Muscle of arm (tissue), 1 donor: ENCODE measurements at regions not wholly inside any gene's neighbourhood (a gene's known extent, or its start where the extent isn't known, plus 50 kb on each side); places are given as distances from the start of the nearest gene placed in this dataset.
A peak's percentile ranks its signal among the peaks of the same experiment; 100 is the strongest.
"Not testable (repeated sequence)": the region's sequence is repeated elsewhere in the genome, so short reads cannot be mapped to it uniquely, and the experiment has no call there.

Experiments used
- DNase-seq: peaks from one replicate; pipeline ENCODE4 v3.0.0-alpha.2; 2013

DNA sequence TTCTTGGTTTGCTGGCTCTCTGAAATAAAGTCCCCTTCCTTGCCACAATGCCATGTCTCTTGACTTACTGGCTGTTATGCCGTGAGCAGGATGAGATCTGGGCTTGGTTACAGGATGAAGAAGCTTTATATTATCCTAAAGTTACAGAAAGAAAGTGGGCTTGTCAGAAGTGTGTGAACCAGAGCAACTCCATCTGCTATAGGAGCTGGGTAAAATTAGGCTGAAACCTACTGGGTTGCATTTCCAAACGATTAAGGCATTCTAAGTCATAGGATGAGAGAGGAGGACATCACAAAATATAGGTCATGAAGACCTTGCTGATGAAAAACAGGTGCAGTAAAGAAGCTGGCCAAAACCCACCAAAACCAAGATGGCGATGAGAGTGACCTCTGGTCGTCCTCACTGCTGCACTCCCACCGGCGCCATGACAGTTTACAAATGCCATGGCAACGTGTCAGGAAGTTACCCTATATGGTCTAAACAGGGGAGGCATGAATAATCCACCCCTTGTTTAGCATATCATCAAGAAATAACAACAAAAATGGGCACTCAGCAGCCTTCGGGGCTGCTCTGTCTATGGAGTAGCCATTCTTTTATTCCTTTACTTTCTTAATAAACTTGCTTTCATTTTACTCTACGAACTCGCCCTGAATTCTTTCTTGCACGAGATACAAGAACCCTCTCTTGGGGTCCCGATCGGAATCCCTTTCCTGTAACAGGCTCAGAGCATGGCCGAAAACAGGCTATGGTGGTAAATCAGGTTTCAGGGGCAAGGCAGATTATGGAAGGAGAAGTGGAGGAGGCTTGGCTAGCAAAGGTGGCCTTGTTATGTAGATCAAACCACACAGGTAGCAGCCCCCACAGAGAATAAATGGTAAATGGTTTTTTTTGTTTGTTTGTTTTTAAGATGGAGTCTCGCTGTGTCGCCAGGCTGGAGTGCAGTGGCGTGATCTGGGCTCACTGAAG is 81.3 kb upstream of the C16orf82 start:
- no peak for DNase-seq

DNA sequence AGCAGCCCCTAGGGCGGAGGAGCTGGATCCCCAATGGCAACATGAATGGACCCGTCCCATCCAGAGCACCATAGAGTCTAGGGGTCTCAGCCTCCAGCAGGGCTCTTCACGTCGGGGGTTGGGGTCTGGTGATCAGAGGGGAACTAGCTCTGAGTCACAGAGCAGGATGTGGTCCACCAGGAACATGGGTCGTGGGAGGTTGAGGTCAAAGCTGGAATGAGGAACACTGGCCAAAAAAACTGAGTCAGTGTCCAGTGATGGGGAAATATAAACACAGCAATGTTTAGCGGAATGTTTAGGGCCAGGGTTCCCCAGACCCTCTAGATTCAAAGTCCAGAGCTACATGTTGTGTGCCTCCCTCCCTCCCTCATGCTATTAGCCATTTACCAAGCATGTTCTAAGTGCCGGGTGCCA is 79.1 kb upstream of the C16orf82 start:
- no peak for DNase-seq

DNA sequence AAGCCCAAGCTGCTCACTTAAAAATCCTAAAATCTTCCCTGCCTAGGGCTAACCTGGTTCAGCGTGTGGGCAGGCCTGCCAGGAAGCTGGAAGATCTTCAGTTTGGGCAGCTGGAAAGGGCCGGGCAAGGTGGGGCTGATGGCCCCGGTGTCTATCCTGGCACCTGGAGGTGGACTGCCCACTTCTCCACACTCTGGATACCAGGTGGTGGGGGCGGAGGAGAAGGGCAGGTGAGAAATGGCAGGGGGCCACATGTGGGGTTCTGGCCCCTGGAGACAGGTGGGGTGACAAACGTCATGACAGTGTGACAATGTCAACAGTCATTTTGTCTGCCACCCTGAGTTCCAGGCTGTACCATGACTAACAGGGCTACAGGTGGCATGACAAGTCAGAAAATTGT is 78.5 kb upstream of the C16orf82 start:
- DNase-seq: no peak

DNA sequence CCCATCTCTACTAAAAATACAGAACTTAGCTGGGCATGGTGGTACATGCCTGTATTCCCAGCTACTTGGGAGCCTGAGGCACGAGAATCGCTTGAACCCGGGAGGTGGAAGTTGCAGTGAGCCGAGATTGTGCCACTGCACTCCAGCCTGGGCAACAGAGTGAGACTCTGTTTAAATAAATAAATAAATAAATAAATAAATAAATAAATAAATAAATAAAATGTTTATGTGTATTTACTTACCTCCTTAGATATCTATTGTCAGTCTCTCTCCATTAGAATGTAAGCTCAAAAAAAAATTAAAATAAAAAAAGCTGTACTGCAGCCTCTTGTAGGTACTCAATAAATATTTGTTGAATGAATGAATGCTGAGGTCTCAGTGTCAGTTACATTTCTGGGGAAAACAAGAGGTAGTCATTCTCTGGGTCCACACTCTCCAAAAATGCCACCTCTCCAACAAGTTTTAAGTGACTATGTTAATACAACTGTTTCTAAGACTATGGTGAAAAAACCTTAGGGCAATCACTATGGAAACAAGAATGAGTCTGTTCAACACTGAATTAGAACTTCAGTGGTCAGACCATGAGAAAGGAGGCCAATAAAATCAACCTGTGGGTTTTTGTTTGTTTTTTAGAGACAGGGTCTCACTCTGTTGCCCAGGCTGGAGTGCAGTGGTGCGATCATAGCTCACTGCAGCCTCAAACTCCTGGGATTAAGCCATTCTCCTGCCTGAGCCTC is 76.2 kb upstream of the C16orf82 start:
- DNase-seq: not testable (repeated sequence)

DNA sequence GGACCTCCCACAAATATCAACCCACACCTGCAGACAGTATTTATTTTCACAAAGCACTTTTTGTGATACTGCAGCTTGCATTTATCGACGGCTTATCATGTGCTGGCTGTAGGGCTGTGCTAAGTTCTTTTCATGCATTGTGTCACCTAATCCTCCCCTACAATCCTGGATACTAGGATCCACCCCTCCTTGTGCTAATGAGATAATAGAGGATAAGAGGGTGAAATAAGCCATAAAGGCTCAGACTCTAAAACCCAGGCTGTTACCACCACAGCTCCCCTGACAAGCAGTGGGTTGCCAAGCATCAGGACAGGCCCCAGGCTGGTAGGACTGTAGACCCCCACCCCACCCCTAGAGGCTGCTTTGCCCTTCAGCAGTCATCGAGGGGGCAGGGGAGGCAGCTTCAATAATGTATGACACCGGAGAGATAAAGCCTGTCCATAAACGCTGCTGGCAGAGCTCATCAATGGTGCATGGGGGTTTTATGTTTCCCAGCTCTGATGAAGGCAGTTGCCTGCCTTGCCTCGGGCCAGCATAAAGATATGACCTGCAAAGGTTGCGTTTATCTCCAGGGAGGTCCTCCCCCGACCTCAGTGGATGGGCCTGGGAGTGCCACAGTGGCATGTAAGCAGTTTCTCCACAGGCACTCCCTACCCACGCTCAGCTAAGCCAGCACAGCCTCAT is 73.9 kb upstream of the C16orf82 start:
- DNase-seq: no peak

DNA sequence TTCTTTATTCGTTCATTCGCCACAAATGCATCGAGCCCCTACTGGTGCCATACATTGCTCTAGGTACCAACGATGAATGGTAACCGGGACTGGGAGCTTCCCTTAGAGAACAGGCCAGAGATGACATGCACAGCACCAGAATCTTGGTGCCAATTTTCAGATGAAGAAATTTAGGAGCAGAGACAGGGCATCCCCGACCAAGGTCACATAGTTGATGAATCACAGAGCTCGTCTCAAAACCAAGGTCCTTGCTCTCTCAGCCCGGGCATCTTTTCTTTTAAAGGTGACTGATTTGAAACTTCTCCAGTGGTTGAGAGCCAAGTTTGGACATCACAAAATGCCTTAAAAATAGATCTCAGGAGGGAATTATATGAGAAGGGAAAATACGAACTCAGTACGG is 73.2 kb upstream of the C16orf82 start:
- no peak for DNase-seq

DNA sequence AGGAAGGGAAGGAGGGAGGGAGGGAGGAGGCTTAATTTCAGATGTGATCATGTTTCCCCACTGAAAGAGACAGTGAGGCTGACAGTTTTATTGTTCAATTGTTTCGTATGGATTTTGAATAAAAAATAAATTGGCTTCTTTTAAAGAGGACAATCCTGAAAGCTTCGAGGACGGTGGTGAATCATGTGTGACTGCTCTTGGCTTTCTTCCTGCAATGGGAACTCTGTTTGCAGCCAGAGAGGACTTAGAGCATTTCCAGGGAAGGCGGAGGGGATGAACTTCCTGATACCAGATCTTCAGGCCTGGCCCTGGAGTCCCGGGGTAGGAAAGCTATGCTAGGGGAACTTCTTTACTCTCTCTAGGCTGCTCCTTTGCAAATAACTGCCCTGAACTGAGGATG is 72.8 kb upstream of the C16orf82 start:
- DNase-seq: peak; percentile 16

DNA sequence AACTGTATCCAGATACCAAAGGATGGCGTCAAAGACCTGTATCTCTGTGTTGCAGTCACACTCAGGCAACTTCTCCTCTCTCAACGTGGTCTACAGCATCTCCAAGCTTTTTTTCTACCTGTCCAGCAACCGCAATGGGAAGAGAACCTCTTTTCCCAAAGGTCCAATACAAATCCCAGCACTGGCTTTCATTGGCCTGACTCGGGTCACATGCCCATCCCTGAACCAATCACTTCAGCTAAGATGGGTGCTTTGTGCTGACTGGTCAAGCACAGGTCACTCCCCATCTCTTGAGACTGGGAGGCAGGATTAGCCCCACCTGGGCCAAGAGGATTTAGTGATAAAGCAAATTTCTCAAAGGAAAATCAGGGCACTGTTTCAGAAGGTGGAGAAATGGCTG is 71.2 kb upstream of the C16orf82 start:
- DNase-seq: no peak

DNA sequence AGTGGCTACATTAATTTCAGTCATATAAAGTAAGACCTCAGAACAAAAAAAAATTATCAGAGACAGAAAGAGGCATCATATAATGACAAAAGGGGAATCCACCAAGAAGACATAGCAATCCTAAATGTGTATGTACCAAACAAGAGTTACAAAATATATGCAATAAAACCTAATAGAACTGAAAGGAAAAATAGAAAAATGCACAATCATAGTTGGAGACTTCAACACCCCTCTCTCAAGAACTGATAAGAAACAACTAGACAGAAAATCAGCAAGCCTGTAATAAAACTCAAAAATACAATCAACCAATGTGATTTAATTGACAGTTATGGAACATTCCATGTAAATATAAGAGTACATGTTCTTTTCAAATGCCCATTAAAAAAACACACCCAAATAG is 61.3 kb upstream of the C16orf82 start:
- DNase-seq: no peak
